VCaP (cell line): ENCODE measurements at regions not wholly inside any gene's neighbourhood (a gene's known extent, or its start where the extent isn't known, plus 50 kb on each side); places are given as distances from the start of the nearest gene placed in this dataset.

ENCODE experiments used
- H3K27ac ChIP-seq: fragments of 450-650 bp; 2 replicates; pipeline ENCODE4 v1.5.1; 2017
- TF ChIP-seq, protein P1 (sequence below): fragments of 450-650 bp; conservative IDR thresholded peaks from 2 replicates; pipeline ENCODE4 v1.5.1; 2017; ENCODE audit warnings: mild to moderate bottlenecking, moderate library complexity

DNA sequence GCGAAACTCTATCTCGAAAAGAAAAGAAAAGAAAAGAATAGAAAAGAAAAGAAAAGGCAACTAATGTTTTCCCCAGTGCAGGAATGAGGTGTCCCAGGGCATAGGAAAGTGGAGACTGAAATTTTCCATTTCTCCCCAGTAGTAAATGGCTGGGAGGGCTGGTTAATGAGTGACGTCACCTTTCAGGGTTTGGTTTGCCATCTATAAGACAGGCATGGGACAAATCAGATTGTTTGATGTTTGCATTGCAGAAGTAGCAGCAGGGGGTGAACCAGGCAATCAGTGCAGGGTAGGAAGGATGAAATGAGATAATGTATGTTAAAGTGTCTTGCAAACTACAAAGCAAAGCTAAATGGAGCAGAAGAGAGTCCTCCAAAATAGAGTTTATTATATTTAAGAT lies 533.4 kb downstream of the PKHD1 start:
- no peak overlapping the region for H3K27ac ChIP-seq
- TF ChIP-seq, protein P1, sequence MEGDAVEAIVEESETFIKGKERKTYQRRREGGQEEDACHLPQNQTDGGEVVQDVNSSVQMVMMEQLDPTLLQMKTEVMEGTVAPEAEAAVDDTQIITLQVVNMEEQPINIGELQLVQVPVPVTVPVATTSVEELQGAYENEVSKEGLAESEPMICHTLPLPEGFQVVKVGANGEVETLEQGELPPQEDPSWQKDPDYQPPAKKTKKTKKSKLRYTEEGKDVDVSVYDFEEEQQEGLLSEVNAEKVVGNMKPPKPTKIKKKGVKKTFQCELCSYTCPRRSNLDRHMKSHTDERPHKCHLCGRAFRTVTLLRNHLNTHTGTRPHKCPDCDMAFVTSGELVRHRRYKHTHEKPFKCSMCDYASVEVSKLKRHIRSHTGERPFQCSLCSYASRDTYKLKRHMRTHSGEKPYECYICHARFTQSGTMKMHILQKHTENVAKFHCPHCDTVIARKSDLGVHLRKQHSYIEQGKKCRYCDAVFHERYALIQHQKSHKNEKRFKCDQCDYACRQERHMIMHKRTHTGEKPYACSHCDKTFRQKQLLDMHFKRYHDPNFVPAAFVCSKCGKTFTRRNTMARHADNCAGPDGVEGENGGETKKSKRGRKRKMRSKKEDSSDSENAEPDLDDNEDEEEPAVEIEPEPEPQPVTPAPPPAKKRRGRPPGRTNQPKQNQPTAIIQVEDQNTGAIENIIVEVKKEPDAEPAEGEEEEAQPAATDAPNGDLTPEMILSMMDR, result no peak

GRCh38 chr6:51559059-51559458 lies 528.4 kb downstream of the PKHD1 start:
- TF ChIP-seq, protein P1, result peak; percentile 76
- no peak overlapping the region for H3K27ac ChIP-seq

GRCh38 chr6:51562198-51562597 lies 525.2 kb downstream of the PKHD1 start:
- no peak overlapping the region for H3K27ac ChIP-seq
- TF ChIP-seq, protein P1, result no peak
